ENCODE measurements at regions not wholly inside any gene's neighbourhood (a gene's known extent, or its start where the extent isn't known, plus 50 kb on each side); places are given as distances from the start of the nearest gene placed in this dataset.

DNA sequence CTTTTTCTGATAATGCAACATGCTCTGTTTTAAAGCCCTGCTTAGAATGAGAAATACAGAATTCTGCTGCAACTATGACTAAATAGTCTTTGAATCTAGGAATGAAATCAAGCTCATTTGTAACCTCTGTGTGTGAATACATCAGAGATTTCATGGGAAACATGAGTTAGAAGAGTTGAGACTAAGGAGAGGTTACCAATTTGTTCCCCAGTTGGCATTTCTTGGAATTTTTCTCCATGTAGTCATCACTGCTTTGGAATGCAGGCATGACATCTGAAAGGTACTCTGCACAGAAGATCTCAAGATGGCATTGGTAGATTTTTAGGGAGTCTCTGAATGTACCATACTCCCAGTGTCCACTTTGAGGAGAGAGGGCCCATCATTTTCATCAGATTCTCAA lies 237.2 kb downstream of the TFAP2A start:
- H2AFZ ChIP-seq (ENCODE audit: low read depth, low read length, poor library complexity, severe bottlenecking) = no peak overlapping the region
- H3K27me3 ChIP-seq (ENCODE audit: insufficient read depth, low read length) = no peaks in the 10 kb centered on the region
- no peak overlapping the region for H3K27ac ChIP-seq (ENCODE audit: low read depth, low read length)
- ATAC-seq = no peak; the same call in 1 of the 2 replicates
- H3K4me2 ChIP-seq (ENCODE audit: low read length) = peak overlapping the region; percentile 24; the same call in 1 of the 2 replicates
- H3K36me3 ChIP-seq (ENCODE audit: control insufficient read depth in 1 of 2, insufficient read depth in 2 of 2, low read length in 2 of 2) = no peaks in the 10 kb centered on the region
- no peak overlapping the region for H3K9ac ChIP-seq (ENCODE audit: low read length)
- H3K4me1 ChIP-seq (ENCODE audit: control insufficient read depth in 1 of 2, insufficient read depth in 2 of 2, low read length in 2 of 2) = peaks cover 0 to 9% of the 10 kb centered on the region in 2 experiments; a peak in 2 of 4 replicates
- ChIA-PET CTCF (no interaction called here), RAD21 (ENCODE audit: low non-redundant PET in 1 of 2, low total read pairs in 2 of 2, uncharacterized antibody in 2 of 2, unreplicated experiment in 2 of 2) (no interaction called here), POLR2A (no interaction called here)
- no peaks in the 10 kb centered on the region for H3K79me2 ChIP-seq (ENCODE audit: insufficient read depth, low read length)
- no TSS peak for BruUV-seq (replicated peaks)
- no peak for DNase-seq (ENCODE audit: low read depth, low spot score)
- H3K4me3 ChIP-seq (replicated peaks in 1 of 2; ENCODE audit: low read depth in 1 of 2, low read length in 2 of 2) = no peak overlapping the region
- no peaks in the 10 kb centered on the region for H3K9me3 ChIP-seq (ENCODE audit: control insufficient read depth in 1 of 2, insufficient read depth in 1 of 2, low read depth in 1 of 2, low read length in 2 of 2)
- no peaks in the 10 kb centered on the region for H4K20me1 ChIP-seq (ENCODE audit: insufficient read depth)
- intact Hi-C loops (cut with micrococcal nuclease) = no loop called here
- no peak for TF ChIP-seq POLR2A (IDR thresholded peaks at IDR 0.05; ENCODE audit: borderline replicate concordance, extremely low read depth, insufficient read depth, insufficient read length)
- no peak for TF ChIP-seq ZBTB33 (IDR thresholded peaks at IDR 0.05; ENCODE audit: extremely low read depth, insufficient replicate concordance, low read length)
- no peak for TF ChIP-seq MAX (IDR thresholded peaks at IDR 0.05)
- TF ChIP-seq EGR1 (IDR thresholded peaks at IDR 0.05; ENCODE audit: low read depth) = no peak
- TF ChIP-seq SP1 (IDR thresholded peaks at IDR 0.05; ENCODE audit: low read depth) = no peak
- TF ChIP-seq SIN3A (IDR thresholded peaks at IDR 0.05; ENCODE audit: low read depth) = no peak
- no peak for TF ChIP-seq CTCF (IDR thresholded peaks at IDR 0.05 in 2 of 3, conservative IDR thresholded peaks at IDR 0.05 in 1 of 3; ENCODE audit: borderline replicate concordance in 1 of 3, insufficient read depth in 1 of 3, low read depth in 2 of 3, low read length in 2 of 3)
- TF ChIP-seq CBX3 (IDR thresholded peaks at IDR 0.05; ENCODE audit: low read depth) = no peak
- no peak for TF ChIP-seq JUND (IDR thresholded peaks at IDR 0.05)
- no peak for TF ChIP-seq ZFX (IDR thresholded peaks at IDR 0.05)
- TF ChIP-seq ELF1 (IDR thresholded peaks at IDR 0.05; ENCODE audit: borderline replicate concordance, low read depth) = no peak
- H3K9me2 ChIP-seq (ENCODE audit: insufficient read depth) = no peaks in the 10 kb centered on the region
